ENCODE measurements at regions not wholly inside any gene's neighbourhood (a gene's known extent, or its start where the extent isn't known, plus 50 kb on each side); places are given as distances from the start of the nearest gene placed in this dataset.

DNA sequence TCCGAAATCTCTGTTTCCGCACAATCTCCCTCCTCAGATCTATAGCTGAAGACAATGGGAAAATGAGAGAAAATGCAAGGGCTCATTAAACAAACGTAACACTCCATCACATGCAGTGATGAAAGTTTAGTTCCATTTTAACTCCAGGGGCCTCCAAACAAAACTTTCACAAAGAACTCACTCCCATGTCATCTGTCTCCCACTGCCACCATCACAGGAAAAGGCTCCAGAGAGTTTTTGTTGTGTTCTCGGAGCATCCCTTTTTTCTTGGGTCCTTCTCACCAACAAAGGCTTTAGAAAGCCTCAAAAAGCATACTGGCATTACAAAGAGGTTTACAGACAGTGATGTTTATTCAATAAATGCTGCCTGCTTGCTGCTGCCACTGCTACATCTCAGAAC, 339.6 kb downstream of the TPBG start:
- DNase-seq (ENCODE audit: low read depth, low spot score), result no peak
- ChIA-PET POLR2A (no interaction called here), RAD21 (ENCODE audit: unreplicated experiment) (no interaction called here), CTCF (interaction anchor here (0.7 kb wide), 1 partner anchor 10 kb away, joined by 3 read pairs; no protein-coding TSS in a partner anchor), SMC1A (ENCODE audit: uncharacterized antibody, unreplicated experiment) (interaction anchor here (0.8 kb wide), 1 partner anchor 27 kb away, joined by 4 read pairs; no protein-coding TSS in a partner anchor)
- intact Hi-C loops (cut with micrococcal nuclease; ENCODE audit: unreplicated experiment) (no loop called here), in situ Hi-C loops (cut with MboI) (no loop called here)
- ATAC-seq, result no peak
- no peaks in the 10 kb centered on the region for H3K27me3 ChIP-seq (replicated peaks in 1 of 2; ENCODE audit: control insufficient read depth in 2 of 2, insufficient read depth in 2 of 2, low read length in 1 of 2)
- H3K36me3 ChIP-seq (ENCODE audit: control insufficient read depth in 2 of 2, insufficient read depth in 2 of 2, low read length in 1 of 2), result no peaks in the 10 kb centered on the region
- H3K4me1 ChIP-seq (ENCODE audit: control insufficient read depth, insufficient read depth, low read length), result no peaks in the 10 kb centered on the region
- WGBS (ENCODE audit: insufficient coverage, insufficient replicate concordance, low lambda C conversion rate, missing lambda C conversion rate), result 33% methylated on average over 4 of the region's 4 CpGs
- no peaks in the 10 kb centered on the region for H4K20me1 ChIP-seq (ENCODE audit: control insufficient read depth, insufficient read depth)
- H3K9ac ChIP-seq (ENCODE audit: control insufficient read depth, insufficient read depth, low read length), result no peak overlapping the region
- no peaks in the 10 kb centered on the region; the same call in 2 of the 3 replicates for H3K9me3 ChIP-seq (replicated peaks; ENCODE audit: control insufficient read depth, insufficient read depth, low read length)
- no peaks in the 10 kb centered on the region for H3K79me2 ChIP-seq (ENCODE audit: control insufficient read depth, insufficient read depth, low read length)
- TF ChIP-seq PAX8 (IDR thresholded peaks at IDR 0.05), result no peak
- TF ChIP-seq, protein P1, sequence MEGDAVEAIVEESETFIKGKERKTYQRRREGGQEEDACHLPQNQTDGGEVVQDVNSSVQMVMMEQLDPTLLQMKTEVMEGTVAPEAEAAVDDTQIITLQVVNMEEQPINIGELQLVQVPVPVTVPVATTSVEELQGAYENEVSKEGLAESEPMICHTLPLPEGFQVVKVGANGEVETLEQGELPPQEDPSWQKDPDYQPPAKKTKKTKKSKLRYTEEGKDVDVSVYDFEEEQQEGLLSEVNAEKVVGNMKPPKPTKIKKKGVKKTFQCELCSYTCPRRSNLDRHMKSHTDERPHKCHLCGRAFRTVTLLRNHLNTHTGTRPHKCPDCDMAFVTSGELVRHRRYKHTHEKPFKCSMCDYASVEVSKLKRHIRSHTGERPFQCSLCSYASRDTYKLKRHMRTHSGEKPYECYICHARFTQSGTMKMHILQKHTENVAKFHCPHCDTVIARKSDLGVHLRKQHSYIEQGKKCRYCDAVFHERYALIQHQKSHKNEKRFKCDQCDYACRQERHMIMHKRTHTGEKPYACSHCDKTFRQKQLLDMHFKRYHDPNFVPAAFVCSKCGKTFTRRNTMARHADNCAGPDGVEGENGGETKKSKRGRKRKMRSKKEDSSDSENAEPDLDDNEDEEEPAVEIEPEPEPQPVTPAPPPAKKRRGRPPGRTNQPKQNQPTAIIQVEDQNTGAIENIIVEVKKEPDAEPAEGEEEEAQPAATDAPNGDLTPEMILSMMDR (IDR thresholded peaks at IDR 0.05 in 2 of 3, conservative IDR thresholded peaks at IDR 0.05 in 1 of 3; ENCODE audit: control insufficient read depth in 2 of 3, extremely low read depth in 1 of 3, insufficient read depth in 1 of 3, low read depth in 3 of 3, low read length in 3 of 3), result no peak
- no peak for TF ChIP-seq BHLHE40 (IDR thresholded peaks at IDR 0.05; ENCODE audit: borderline replicate concordance in 1 of 2, low read depth in 2 of 2, low read length in 1 of 2)
- TF ChIP-seq TBL1XR1 (IDR thresholded peaks at IDR 0.05; ENCODE audit: low read depth, low read length), result no peak
- TF ChIP-seq, protein P2, sequence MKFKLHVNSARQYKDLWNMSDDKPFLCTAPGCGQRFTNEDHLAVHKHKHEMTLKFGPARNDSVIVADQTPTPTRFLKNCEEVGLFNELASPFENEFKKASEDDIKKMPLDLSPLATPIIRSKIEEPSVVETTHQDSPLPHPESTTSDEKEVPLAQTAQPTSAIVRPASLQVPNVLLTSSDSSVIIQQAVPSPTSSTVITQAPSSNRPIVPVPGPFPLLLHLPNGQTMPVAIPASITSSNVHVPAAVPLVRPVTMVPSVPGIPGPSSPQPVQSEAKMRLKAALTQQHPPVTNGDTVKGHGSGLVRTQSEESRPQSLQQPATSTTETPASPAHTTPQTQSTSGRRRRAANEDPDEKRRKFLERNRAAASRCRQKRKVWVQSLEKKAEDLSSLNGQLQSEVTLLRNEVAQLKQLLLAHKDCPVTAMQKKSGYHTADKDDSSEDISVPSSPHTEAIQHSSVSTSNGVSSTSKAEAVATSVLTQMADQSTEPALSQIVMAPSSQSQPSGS (IDR thresholded peaks at IDR 0.05; ENCODE audit: low read length), result no peak
- no peak for TF ChIP-seq PAX5 (IDR thresholded peaks at IDR 0.05; ENCODE audit: borderline replicate concordance, low read depth, low read length)
- no peak for TF ChIP-seq MYC (IDR thresholded peaks at IDR 0.05; ENCODE audit: insufficient read depth, insufficient read length, insufficient replicate concordance, low read length, severe bottlenecking)
- TF ChIP-seq JUNB (IDR thresholded peaks at IDR 0.05), result no peak
- no peak overlapping the region for H3K27ac ChIP-seq (ENCODE audit: control insufficient read depth, insufficient read depth)
- no peak overlapping the region for H3K4me2 ChIP-seq (ENCODE audit: control insufficient read depth, insufficient read depth)
- FAIRE-seq, result no peak
- no peak overlapping the region for H2AFZ ChIP-seq (ENCODE audit: control insufficient read depth, low read depth, low read length)
- no TSS peak for BruUV-seq (replicated peaks)
- no peak overlapping the region for H3K4me3 ChIP-seq
